ENCODE measurements at regions not wholly inside any gene's neighbourhood (a gene's known extent, or its start where the extent isn't known, plus 50 kb on each side); places are given as distances from the start of the nearest gene placed in this dataset.

- Histone ChIP-seq H3K79me2 (no peaks in the 10 kb centered on the region), H3K9me2 (replicated peaks; ENCODE audit: insufficient read depth) (no peaks in the 10 kb centered on the region), H3K36me3 (replicated peaks; ENCODE audit: insufficient read depth, low read depth) (no peaks in the 10 kb centered on the region), H3K27me3 (no peaks in the 10 kb centered on the region), H3K4me2 (no peak overlapping the region), H2AFZ (no peak overlapping the region), H3K4me3 (no peak overlapping the region), H3K9me3 (ENCODE audit: low read depth) (no peaks in the 10 kb centered on the region), H3K27ac (no peak overlapping the region), H4K20me1 (ENCODE audit: insufficient read depth, poor library complexity, severe bottlenecking) (no peaks in the 10 kb centered on the region), H3K4me1 (ENCODE audit: insufficient read depth) (no peaks in the 10 kb centered on the region)
- no peak for DNase-seq (ENCODE audit: low spot score)
- 95% methylated on average over 3 of the region's 3 CpGs for WGBS (ENCODE audit: low lambda C conversion rate, missing lambda C conversion rate)
- no peak for TF ChIP-seq CTCF (IDR thresholded peaks at IDR 0.05; ENCODE audit: poor library complexity)
- no peak for TF ChIP-seq EZH2phosphoT487 (IDR thresholded peaks at IDR 0.05; ENCODE audit: low read depth, severe bottlenecking, unreplicated experiment)
- no peak for TF ChIP-seq EZH2 (IDR thresholded peaks at IDR 0.05; ENCODE audit: borderline replicate concordance)
Observed at GRCh38 chr7:21278944-21279343, 148.9 kb upstream of the SP4 start.

- TF ChIP-seq CTCF (IDR thresholded peaks at IDR 0.05; ENCODE audit: poor library complexity) = no peak
- TF ChIP-seq EZH2 (IDR thresholded peaks at IDR 0.05; ENCODE audit: borderline replicate concordance) = no peak
- TF ChIP-seq EZH2phosphoT487 (IDR thresholded peaks at IDR 0.05; ENCODE audit: low read depth, severe bottlenecking, unreplicated experiment) = no peak
- Histone ChIP-seq H3K9me2 (replicated peaks; ENCODE audit: insufficient read depth) (no peaks in the 10 kb centered on the region), H2AFZ (no peak overlapping the region), H3K79me2 (no peaks in the 10 kb centered on the region), H3K36me3 (replicated peaks; ENCODE audit: insufficient read depth, low read depth) (no peaks in the 10 kb centered on the region), H3K4me2 (no peak overlapping the region), H3K4me3 (no peak overlapping the region), H4K20me1 (ENCODE audit: insufficient read depth, poor library complexity, severe bottlenecking) (no peaks in the 10 kb centered on the region), H3K4me1 (ENCODE audit: insufficient read depth) (no peaks in the 10 kb centered on the region), H3K27me3 (peaks cover under 1% of the 10 kb centered on the region), H3K9me3 (ENCODE audit: low read depth) (no peaks in the 10 kb centered on the region), H3K27ac (no peak overlapping the region)
- no peak for DNase-seq (ENCODE audit: low spot score)
Observed at GRCh38 chr7:21281193-21281592, 146.7 kb upstream of the SP4 start.

GRCh38 chr7:21293771-21294170 is 134.1 kb upstream of the SP4 start:
- no peaks in the 10 kb centered on the region for H3K79me2 ChIP-seq
- no peaks in the 10 kb centered on the region for H3K9me2 ChIP-seq (replicated peaks; ENCODE audit: insufficient read depth)
- no peaks in the 10 kb centered on the region for H3K9me3 ChIP-seq (ENCODE audit: low read depth)
- H3K27me3 ChIP-seq = no peaks in the 10 kb centered on the region
- no peak overlapping the region for H3K27ac ChIP-seq
- no peak overlapping the region for H3K4me3 ChIP-seq
- H4K20me1 ChIP-seq (ENCODE audit: insufficient read depth, poor library complexity, severe bottlenecking) = no peaks in the 10 kb centered on the region
- no peaks in the 10 kb centered on the region for H3K4me1 ChIP-seq (ENCODE audit: insufficient read depth)
- no peak overlapping the region for H2AFZ ChIP-seq
- no peak for DNase-seq (ENCODE audit: low spot score)
- H3K4me2 ChIP-seq = no peak overlapping the region
- WGBS (ENCODE audit: low lambda C conversion rate, missing lambda C conversion rate) = 82% methylated on average over 3 of the region's 3 CpGs
- TF ChIP-seq EZH2phosphoT487 (IDR thresholded peaks at IDR 0.05; ENCODE audit: low read depth, severe bottlenecking, unreplicated experiment) = no peak
- no peak for TF ChIP-seq EZH2 (IDR thresholded peaks at IDR 0.05; ENCODE audit: borderline replicate concordance)
- no peak for TF ChIP-seq CTCF (IDR thresholded peaks at IDR 0.05; ENCODE audit: poor library complexity)
- no peaks in the 10 kb centered on the region for H3K36me3 ChIP-seq (replicated peaks; ENCODE audit: insufficient read depth, low read depth)

- TF ChIP-seq EZH2 (IDR thresholded peaks at IDR 0.05; ENCODE audit: borderline replicate concordance) (no peak), EZH2phosphoT487 (IDR thresholded peaks at IDR 0.05; ENCODE audit: low read depth, severe bottlenecking, unreplicated experiment) (no peak), CTCF (IDR thresholded peaks at IDR 0.05; ENCODE audit: poor library complexity) (no peak)
- H3K27ac ChIP-seq = no peak overlapping the region
- H2AFZ ChIP-seq = no peak overlapping the region
- H3K4me3 ChIP-seq = no peak overlapping the region
- no peaks in the 10 kb centered on the region for H3K9me3 ChIP-seq (ENCODE audit: low read depth)
- no peaks in the 10 kb centered on the region for H3K9me2 ChIP-seq (replicated peaks; ENCODE audit: insufficient read depth)
- no peaks in the 10 kb centered on the region for H4K20me1 ChIP-seq (ENCODE audit: insufficient read depth, poor library complexity, severe bottlenecking)
- H3K79me2 ChIP-seq = no peaks in the 10 kb centered on the region
- no peaks in the 10 kb centered on the region for H3K27me3 ChIP-seq
- H3K4me2 ChIP-seq = no peak overlapping the region
- no peaks in the 10 kb centered on the region for H3K36me3 ChIP-seq (replicated peaks; ENCODE audit: insufficient read depth, low read depth)
- WGBS (ENCODE audit: low lambda C conversion rate, missing lambda C conversion rate) = 92% methylated on average over 5 of the region's 5 CpGs
- no peak for DNase-seq (ENCODE audit: low spot score)
- H3K4me1 ChIP-seq (ENCODE audit: insufficient read depth) = no peaks in the 10 kb centered on the region
Observed at GRCh38 chr7:21299766-21300165, 128.1 kb upstream of the SP4 start.
